ENCODE measurements at regions not wholly inside any gene's neighbourhood (a gene's known extent, or its start where the extent isn't known, plus 50 kb on each side); places are given as distances from the start of the nearest gene placed in this dataset.

DNA sequence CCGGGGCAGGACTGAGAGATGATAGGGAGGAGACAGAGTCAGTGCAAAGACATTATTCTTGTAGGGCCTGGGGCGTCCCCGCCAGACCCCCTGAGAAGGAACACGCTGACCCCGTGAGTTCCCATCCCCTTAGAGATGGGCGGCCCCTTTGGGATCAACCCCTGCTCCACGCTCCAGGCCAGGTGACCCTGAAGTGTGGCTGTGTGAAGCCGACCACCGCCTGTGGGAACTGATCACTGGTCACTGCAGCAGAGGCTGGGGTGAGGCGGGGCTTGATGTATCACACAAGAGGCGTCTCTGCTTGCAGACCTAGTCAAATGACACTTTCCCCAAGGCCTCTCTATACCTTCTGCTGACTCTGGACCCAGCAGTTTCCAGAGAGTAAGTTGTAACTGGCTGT, 157.4 kb upstream of the TWIST2 start:
- no peak for DNase-seq

DNA sequence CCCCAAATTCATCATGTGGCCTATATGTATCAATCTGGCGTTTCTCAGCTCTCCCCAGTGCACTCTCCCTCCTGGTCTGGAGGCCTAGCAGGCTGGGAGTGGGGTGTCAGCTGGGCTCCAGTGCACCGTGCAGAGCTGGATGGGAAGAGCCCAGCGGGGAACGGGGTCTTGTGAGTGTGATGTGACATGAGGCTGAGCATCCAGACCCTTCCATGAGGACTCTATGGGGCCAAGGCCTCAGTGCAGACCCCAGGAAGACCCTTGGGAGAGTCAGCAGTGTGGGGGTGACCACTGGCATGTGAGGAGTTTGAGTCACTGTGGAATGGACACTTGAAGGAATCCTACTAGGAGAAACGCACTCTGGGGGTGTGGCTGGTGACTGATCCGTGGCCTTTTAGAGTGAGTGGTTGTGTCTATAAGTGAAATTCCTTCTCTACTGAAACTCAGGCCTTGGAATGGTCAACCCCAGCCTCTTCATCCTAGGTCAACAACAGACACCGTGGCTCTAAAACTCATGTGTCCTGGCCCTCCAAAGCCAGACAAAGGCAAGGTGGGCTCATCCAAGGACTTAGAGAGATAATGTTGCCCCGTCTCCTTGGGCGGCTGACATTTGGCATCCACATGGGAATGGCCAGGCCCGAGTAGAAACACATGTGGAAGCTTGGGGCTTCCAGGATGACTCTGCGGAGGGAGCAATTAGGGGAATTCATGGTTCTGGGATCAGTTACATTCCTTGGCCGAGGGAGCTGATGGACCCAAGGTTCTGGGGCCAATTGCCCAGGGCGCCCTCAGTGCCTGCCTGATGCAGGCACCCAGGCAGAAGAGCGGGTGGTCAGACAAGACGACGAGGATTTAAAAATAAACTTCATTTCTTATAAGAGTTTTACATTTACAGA, 156.0 kb upstream of the TWIST2 start:
- no peak for DNase-seq

- no peak for DNase-seq
Observed at GRCh38 chr2:238692562-238692961, 155.3 kb upstream of the TWIST2 start.

- no peak for DNase-seq
Observed at GRCh38 chr2:238693337-238694093, 154.4 kb upstream of the TWIST2 start.

DNA sequence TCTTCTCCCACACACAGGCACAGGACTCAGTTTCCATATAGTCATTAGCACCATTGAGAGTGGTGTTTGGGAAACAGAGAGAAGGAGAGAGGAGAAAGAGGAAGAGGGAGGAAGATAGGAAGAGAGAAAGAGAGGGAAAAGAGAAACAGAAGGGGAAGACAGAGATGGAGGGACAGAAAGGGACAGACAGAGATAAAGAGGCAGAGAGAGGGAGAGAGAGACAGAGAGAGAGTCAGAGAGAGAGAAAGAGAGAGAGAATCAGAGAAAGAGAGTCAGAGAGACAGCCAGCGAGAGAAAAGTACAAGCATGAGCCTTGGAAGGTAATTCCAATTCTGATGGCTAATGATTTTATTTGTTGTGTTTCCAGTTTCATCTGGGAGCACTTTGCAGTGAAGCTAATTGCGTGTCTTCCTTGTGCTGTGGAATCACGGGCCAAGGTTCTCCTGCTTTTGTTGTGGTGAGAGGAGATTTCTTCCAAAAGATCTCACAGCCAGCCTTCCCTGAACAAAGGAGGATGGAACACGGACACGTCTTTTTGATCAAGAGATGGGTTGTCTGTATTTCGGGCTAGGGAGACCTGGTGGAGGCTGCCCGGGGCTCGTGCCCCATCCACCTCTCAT, 153.6 kb upstream of the TWIST2 start:
- DNase-seq = no peak

- no peak for DNase-seq
Observed at GRCh38 chr2:238694922-238695321, 153.0 kb upstream of the TWIST2 start.

DNA sequence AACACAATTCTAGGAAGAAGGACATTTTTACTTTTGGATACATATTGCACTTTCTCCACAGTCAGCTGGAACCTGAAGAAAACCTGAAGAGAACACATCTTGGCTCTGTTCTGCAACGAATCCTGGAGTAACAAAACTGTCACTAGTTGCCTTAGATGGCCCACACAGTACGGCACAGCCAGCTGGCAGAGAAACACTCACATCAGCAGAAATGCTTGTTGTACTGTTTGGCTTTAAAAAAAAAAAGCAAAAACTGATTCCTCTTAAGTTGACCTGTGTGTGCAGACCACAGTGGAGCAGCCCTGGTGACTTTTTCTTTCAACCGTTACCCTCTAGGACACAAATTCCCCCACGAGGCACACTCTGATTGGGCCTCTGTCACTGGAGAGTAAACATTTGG, 152.3 kb upstream of the TWIST2 start:
- DNase-seq = no peak

- no peak for DNase-seq
Observed at GRCh38 chr2:238696331-238696730, 151.6 kb upstream of the TWIST2 start.

- no peak for DNase-seq
Observed at GRCh38 chr2:238696786-238697185, 151.1 kb upstream of the TWIST2 start.

GRCh38 chr2:238697193-238698071, 150.5 kb upstream of the TWIST2 start:
- no peak for DNase-seq

DNA sequence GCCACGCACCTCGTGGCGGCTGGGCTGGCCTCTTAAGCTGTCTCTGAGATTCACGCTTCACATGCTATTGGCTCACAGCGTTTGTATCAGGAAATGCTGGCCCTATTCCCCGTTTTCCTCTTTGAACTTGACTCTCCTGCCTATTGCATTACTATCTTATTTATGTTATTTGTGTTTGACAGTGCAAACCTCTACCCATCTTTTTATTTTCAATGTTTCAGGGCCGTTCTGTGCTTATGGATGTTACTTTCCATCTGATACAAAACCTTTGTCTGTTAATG, 149.9 kb upstream of the TWIST2 start:
- no peak for DNase-seq

DNA sequence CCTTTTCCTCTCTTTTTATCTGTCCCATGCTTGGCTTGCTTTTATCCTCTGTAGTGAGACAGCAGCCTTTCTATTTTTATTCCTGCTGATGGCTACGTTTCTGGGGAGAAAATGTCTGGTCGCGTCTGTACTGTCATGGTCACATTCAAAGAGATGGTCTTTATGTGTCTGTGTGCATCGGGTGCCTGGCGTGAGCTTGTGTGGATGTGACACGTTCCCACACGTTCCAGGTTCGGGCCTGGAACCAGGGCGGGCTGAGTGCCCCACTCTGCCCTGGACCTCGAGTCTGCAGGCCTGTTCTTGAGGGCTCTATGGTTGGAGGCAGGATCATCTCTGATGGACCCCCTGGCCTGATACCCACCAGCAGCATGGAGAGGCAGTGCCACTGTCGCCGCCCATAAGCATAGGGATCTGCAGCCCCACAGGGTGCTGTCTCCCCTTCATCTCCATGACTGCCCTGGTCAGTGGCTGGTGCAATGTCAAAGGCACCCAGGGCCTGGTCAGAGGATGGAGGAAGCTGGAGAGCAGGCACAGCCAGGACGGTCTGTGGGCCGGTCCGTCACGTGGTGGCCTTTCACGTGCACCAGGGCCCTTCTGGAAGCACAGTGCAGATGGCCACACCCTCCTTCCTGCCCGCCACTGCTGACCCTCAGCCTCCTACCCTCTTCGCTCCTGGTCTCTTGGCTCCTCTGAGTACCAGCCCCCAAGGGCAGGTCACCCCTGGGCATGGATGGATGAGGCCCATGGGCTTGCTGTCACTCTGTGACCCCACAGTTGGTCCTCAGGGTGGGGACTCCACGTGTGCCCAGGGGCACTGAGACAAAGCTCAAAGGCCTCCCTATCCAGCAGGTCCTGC, 149.2 kb upstream of the TWIST2 start:
- no peak for DNase-seq

DNA sequence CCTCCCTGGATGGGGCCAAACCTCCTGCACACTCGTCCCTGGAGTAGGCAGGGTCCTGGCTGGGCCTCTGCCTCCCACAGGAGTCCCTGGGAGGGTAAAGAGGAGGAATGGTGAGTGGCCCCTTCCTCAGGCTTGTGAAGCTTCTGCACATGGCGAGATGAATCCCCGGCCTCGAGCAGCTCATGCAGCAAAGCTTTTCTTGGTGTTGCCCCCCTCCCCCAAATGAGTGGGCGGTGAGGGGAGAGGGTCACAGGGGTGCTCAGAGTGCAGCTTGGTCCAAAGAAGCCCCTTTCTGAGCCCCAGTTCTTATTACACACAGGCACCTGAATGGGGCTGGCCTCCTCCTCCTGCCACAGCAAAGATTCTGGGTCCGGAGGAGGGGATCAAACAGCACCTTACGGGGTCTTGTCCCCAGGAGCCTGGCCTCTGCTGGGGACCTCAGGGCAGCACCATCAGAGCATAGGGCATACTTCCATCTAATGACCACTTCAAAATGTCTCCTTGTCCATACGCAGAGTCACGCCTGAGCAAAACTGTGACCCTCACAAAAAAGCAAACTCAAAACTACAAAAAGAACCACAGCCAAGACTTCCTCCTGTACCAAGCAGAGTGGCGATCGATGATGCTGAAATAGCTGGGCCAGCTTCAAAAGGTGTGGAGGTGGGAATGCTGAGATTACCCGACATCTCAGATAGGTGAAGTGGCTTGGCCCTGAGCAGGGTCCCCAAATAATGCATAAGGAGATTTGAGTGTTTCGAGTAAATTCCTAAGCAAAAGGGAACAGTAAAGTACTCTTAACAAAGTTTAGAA, 148.4 kb upstream of the TWIST2 start:
- no peak for DNase-seq

- DNase-seq = no peak
Observed at GRCh38 chr2:238700117-238700457, 147.8 kb upstream of the TWIST2 start.

GRCh38 chr2:238700506-238701340, 147.2 kb upstream of the TWIST2 start:
- no peak for DNase-seq

DNA sequence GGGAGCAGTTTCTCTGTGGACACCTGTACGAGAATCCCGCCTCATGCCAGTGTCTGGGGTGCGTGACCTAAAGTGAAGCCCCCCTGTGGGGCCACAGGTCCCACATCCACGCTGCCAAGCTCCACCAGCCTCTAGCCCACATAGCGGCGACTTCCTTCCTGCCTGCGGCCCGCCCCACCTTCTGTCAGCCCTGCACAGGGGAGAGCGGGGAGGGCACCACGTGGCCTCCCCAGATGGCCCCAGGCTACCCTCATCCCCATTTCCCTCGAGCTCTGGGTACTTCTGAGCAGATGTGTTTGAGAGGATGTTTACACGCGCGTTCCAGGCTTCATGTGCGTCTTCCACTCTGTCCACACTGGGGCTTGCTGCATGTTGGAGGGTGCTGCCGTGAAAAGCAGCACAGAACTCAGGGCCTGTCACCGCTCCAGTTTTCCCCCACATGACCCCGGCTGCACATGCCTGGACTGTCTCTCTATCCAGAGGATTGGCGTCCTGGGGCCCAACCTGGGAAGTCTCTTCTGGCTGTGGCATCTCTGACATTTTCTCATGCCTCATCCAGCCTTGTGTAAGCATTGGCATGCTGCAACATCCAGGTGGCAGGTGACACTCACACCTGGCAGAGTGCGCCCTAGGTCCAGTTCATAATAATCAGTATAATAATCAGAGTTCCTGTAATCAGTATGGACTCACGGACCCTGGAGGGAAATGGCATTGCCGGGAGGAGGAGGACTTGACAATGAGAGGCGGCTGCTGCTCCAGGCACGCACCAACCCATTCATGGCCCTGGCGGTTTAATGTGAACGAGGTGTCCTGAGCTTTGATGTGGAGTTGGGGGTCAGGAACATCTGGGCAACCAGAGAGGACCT, 146.3 kb upstream of the TWIST2 start:
- no peak for DNase-seq

- DNase-seq = no peak
Observed at GRCh38 chr2:238702276-238703052, 145.4 kb upstream of the TWIST2 start.

- DNase-seq = no peak
Observed at GRCh38 chr2:238703053-238703415, 144.9 kb upstream of the TWIST2 start.
